GM18502 (cell line): ENCODE measurements at regions not wholly inside any gene's neighbourhood (a gene's known extent, or its start where the extent isn't known, plus 50 kb on each side); places are given as distances from the start of the nearest gene placed in this dataset.
A peak's percentile ranks its signal among the peaks of the same experiment; 100 is the strongest.

Experiments
- ATAC-seq: cut with Tn5 transposase; IDR thresholded peaks from one replicate; pipeline ENCODE4 v1.9.1; 2021; ENCODE audit warnings: mild to moderate bottlenecking; ENCODE audit not compliant: unreplicated experiment, poor library complexity

DNA sequence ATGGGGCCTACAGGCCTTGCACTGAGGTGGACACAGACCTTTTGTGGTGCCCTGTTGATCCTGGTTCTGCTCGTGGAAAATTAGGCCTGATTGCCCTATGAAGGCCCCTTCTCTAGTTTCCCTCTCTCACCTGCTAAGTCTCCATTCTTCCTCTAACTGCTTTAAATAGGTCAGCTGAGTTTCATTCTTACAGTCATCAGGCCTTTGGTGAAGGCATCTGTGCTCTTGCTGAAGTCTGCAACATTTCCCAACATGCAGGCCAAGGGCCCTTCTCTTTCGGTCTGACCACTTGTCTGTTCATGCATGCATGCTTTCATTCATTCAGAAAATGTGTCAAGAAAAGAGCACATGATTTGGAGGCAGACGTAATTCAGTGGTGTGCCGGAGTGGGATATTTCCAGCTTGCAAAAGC, 244.0 kb downstream of the BUB3 start:
- peak; percentile 71 for ATAC-seq

- no peak for ATAC-seq
Measured at GRCh38 chr10:123398756-123399155, 244.6 kb downstream of the BUB3 start.

- ATAC-seq, result no peak
Measured at GRCh38 chr10:123399276-123399839, 245.2 kb downstream of the BUB3 start.

DNA sequence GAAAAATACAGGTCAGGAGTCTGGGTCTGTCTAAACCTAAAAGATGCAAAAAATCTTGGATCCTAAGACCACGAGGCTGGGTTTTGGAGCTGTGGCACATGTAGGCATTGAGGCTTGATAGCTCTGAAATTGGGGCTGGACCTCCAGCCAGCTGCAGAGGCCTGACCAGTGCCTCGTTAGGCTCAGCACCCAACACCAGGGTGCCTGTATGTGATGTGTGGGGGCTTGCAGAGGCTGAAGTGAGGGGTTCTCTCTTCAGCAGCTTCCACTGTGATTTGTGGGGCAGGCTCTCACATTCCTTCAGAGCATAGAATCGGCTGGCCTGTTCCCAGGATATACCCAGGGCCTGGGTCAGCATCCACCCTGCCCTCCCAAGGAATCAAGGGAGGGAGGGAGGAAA, 247.8 kb downstream of the BUB3 start:
- no peak for ATAC-seq

- ATAC-seq, result peak; percentile 78
Measured at GRCh38 chr10:123402656-123403055, 248.5 kb downstream of the BUB3 start.

- no peak for ATAC-seq
Measured at GRCh38 chr10:123404357-123404756, 250.2 kb downstream of the BUB3 start.

- no peak for ATAC-seq
Measured at GRCh38 chr10:123408660-123409059, 254.5 kb downstream of the BUB3 start.

- ATAC-seq, result no peak
Measured at GRCh38 chr10:123409426-123409825, 255.2 kb downstream of the BUB3 start.

DNA sequence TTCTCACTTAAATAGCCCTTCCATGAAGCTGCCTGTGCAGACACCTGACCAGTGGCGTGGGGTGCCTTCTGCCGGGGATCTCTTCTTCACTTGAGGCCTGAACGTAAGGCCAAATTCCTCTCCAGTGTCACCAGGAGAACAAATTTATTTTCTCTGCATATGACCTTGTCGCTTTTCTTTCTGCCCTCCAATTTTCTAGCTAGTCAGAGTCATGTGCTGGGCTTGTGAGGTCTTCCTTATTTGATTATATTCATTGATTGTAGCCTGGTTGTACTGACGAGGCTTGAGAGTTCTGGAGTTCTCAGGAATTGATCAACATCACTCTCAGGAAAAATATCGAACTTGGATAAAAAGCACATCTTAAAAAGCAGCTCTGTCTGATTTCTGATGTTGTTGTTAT, 255.7 kb downstream of the BUB3 start:
- no peak for ATAC-seq

DNA sequence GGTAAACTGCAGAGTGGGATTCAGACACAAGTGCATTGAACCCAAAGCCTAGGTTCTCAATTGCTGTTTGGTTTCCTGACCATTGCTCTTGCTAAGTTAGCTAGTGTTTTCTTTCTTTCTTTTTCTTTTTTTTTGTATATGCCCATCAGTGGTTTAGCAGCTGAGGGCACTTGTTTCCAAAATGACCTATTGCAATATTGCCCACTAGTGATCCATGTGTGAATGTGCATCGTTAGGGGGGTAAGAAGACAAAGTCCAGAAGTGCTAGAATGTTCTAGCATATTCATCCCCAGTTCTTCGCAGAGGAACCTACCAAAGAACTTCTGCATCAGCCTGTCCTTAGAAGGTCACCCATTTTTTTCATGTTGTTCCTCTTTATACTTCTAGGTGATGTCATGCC, 252.8 kb upstream of the GPR26 start:
- ATAC-seq, result no peak

DNA sequence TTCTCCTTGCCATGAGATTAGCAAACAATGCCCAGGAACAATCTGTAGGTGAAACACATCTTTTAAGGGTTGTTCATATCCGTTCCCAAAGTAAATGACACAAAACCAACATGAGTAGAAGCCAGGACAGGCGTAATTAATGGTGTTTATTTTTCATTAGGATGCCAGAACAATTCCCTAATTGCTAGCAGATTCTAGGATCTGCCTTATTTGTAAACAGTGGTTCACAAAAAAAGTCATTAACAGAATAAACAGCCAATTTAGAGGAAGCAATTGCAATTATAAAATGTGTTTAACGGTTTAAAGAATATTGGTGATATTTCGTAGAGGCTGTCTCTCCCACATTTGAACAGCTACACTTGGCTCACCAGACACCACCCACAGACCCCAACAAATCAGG, 250.6 kb upstream of the GPR26 start:
- no peak for ATAC-seq

GRCh38 chr10:123417414-123417813, 248.7 kb upstream of the GPR26 start:
- ATAC-seq, result no peak

DNA sequence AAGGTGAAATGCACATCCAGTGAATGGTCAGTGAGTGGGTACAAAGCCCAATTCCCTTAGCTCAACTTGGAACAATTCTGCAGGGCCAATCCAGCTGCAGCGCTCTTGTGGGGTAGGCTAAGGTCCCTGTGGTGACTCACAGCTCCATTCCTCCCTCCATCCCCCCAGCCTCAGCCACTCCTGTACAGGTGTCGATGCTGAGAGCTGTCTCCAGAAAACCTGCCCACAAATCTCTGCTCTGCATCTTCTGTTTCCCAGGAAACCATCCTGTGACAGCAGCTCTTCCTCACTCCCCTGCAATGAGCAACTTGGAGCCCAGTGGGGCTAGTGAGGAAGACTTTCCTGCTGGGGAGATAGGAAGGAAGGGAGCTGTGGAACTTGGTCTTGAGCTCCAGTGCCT, 244.7 kb upstream of the GPR26 start:
- no peak for ATAC-seq

DNA sequence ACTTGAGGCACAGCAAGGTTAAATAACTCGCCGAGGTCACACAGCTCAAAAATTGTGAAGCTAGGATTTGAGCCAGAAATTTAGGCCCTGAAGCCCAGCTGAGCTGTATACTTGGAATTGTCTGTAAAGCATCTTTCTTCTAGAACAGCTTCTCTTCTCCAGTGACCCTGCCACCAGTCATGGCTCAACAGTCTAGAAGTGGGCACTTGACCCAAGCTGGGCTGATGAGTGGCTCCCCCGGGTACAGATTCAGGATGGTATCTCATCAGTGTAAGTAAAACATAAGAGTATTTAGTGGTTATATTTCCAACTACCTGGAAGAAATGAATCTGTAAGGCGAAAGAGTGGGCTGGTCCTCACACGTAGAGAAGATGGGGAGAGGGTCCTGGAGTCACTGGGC, 243.9 kb upstream of the GPR26 start:
- ATAC-seq, result no peak

- no peak for ATAC-seq
Measured at GRCh38 chr10:123424537-123424936, 241.6 kb upstream of the GPR26 start.

DNA sequence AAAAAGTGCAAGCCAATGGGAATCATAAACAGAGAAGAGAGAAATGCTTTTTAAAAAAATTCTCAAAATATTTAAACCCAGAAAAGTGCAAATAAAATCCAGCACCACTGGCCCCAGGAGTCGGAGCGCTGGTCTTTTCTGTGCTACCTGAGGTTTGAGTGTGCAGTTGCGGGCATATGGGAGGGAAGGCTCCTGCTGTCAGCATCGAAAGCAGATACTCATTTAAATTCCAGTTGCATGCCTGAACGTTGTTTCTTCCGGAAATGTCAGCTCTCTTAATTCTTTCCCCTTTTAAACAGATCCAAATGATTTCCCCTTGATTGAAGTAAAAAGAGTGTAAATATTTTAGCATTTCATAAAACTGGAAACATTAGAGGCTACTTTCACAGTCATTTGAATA, 240.5 kb upstream of the GPR26 start:
- ATAC-seq, result no peak

DNA sequence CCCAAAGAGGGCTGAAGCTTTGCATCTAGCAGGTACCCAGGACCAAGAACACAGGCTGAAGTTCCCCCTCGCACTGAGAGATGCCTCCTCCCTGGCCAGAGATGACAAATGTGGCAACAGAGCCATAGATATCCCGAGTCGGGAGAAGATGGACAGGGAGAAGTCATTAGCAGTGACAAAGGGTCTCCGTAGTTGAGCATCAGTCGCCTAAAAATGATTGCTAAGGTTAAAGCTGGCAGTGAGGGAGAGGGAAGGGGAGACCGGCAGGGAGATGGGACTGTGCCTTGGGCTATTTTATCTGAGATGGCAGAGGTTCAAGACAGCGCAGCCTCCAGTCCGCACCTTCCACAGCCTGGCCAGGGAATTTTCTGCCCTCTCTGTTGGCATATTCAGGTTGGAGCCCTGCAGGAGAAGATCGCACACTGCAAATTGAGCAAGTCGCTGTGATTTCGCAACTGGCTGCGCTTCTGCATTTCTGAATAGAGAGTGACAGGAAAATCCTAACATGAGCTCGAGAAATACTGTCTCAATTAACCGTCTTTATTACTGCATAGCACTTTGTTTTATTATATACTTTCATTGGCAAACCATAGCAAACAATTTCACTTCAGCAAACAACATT, 238.9 kb upstream of the GPR26 start:
- no peak for ATAC-seq

DNA sequence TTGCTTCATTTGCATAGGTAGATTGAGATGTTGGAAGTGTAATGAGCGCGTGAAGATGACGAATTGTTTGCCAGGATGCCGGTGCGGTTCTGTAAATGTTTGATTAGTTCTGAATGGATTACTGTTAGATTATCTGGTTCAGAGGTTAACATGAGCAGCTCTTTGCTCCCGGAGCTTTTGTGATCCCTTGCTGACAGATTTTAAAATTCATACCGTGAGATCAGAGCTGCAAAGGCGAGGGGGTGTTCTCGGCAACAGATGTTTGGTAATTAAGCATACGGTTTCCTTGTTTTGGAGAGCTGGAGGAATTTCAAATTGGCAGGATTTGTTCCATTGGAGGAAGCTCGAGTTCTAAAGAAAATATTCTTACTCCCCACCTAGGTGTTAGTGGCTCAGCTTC, 237.8 kb upstream of the GPR26 start:
- ATAC-seq, result no peak

DNA sequence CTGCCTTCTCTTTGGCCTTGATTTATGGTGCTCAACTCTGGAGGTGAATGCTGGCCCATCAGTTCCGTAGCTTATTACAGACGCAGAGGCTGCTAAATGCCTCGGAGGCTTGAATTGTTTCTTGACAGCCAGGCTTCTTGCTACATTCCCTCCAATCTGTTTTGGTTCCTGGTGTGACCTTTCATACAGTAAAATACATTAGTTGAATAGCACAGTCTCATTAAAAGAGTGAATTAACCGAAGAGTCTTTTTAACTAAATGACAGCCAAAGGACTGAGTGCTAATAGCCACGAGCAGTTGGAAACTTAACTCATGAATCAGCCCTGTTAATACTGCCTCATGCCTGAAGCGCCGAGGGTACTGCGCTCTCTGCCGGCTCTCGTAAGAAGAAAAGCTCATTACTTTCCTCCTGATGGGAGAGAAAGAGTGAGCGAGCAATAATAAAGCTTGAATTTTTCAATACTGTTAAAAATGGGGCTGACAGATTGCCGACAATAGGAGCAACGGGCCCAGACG, 236.4 kb upstream of the GPR26 start:
- ATAC-seq, result no peak

- ATAC-seq, result no peak
Measured at GRCh38 chr10:123433539-123433938, 232.6 kb upstream of the GPR26 start.

GRCh38 chr10:123434435-123435039, 231.6 kb upstream of the GPR26 start:
- no peak for ATAC-seq

DNA sequence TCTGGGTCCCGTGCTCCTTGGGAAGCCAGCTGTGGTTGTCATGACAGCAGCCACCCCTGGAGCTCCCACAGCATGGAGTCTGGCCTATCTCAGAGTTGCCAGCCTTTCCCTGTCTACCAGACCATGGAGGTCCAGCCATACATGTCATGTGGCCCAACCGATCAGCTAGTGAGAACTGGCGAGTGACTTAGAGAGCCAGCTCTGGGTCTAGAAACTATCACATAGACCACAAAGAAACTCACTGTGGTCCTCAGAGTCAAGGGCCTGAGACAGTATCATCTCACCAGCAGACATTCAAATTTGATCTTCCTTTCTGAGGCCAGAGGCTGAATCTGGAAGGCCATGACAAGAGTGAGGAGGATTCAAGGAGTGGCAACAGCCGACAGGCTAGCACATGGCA, 223.3 kb upstream of the GPR26 start:
- peak; percentile 86 for ATAC-seq
